WTC11 (cell line): ENCODE measurements at regions not wholly inside any gene's neighbourhood (a gene's known extent, or its start where the extent isn't known, plus 50 kb on each side); places are given as distances from the start of the nearest gene placed in this dataset.

Source experiments
- ATAC-seq: fragments of 200-7000 bp; cut with Tn5 transposase; 2 replicates; pipeline ENCODE4 v1.10.0; 2021; ENCODE audit warnings: mild to moderate bottlenecking, moderate library complexity
- CTCF ChIA-PET: fragments of 300-600 bp; sonication (Branson Sonifier 250); formaldehyde crosslinking; loops from one replicate; lab custom pipeline; 2021; ENCODE audit warnings: antibody characterized with exemption; lab: Charles Lee
- POLR2A ChIA-PET: fragments of 350-600 bp; sonication (Branson Sonifier 250); formaldehyde crosslinking; loops from one replicate; lab custom pipeline; 2021; ENCODE audit warnings: antibody characterized with exemption; lab: Charles Lee
- DNase-seq: peaks from one replicate; pipeline ENCODE4 v3.0.0; 2021; ENCODE audit warnings: low spot score
- H3K27ac Mint-ChIP-seq: 2 replicates; pipeline ENCODE4 v1.8.0; 2021; ENCODE audit warnings: mixed read lengths
- H3K27me3 Mint-ChIP-seq: 2 replicates; pipeline ENCODE4 v1.8.0; 2021; ENCODE audit warnings: low read depth, mild to moderate bottlenecking, moderate library complexity, mixed read lengths
- H3K36me3 Mint-ChIP-seq: 2 replicates; pipeline ENCODE4 v1.8.0; 2021; ENCODE audit warnings: mixed read lengths
- H3K4me1 Mint-ChIP-seq: 2 replicates; pipeline ENCODE4 v1.8.0; 2022; ENCODE audit warnings: mixed read lengths
- H3K4me3 Mint-ChIP-seq: 2 replicates; pipeline ENCODE4 v1.8.0; 2021; ENCODE audit warnings: mild to moderate bottlenecking, moderate library complexity, mixed read lengths
- H3K9me3 Mint-ChIP-seq: 2 replicates; pipeline ENCODE4 v1.8.0; 2021; ENCODE audit warnings: mixed read lengths
- CREM ChIP-seq: sonication (generic); formaldehyde crosslinking; IDR thresholded peaks from 2 replicates; pipeline ENCODE4 v1.8.1; 2022; ENCODE audit warnings: mild to moderate bottlenecking, missing genetic modification reagents, moderate library complexity
- FOXJ3 ChIP-seq: sonication (generic); formaldehyde crosslinking; IDR thresholded peaks from 2 replicates; pipeline ENCODE4 v1.9.0; 2021; ENCODE audit warnings: missing genetic modification reagents, mild to moderate bottlenecking, borderline replicate concordance
- FOXP1 ChIP-seq: sonication (generic); formaldehyde crosslinking; IDR thresholded peaks from 2 replicates; pipeline ENCODE4 v1.8.0; 2022; ENCODE audit warnings: missing genetic modification reagents, mild to moderate bottlenecking, moderate library complexity, borderline replicate concordance
- GRHL2 ChIP-seq: fragments of 250-450 bp; sonication (Bioruptor Pico); IDR thresholded peaks from 2 replicates; pipeline ENCODE4 v1.8.0; 2022; ENCODE audit warnings: mild to moderate bottlenecking, moderate library complexity; ENCODE audit not compliant: insufficient replicate concordance, severe bottlenecking
- GTF2I ChIP-seq: fragments of 250-450 bp; sonication (Bioruptor Pico); conservative IDR thresholded peaks from 2 replicates; pipeline ENCODE4 v1.4.0; 2021; ENCODE audit warnings: mild to moderate bottlenecking
- IRF2 ChIP-seq: sonication (generic); formaldehyde crosslinking; IDR thresholded peaks from 2 replicates; pipeline ENCODE4 v1.8.0; 2022; ENCODE audit warnings: low read depth, missing genetic modification reagents, borderline replicate concordance
- JAZF1 ChIP-seq: fragments of 250-450 bp; sonication (Bioruptor Pico); IDR thresholded peaks from 2 replicates; pipeline ENCODE4 v1.9.0; 2021; ENCODE audit warnings: moderate library complexity, mild to moderate bottlenecking, inconsistent platforms
- NR3C1 ChIP-seq: sonication (generic); formaldehyde crosslinking; conservative IDR thresholded peaks from 2 replicates; pipeline ENCODE4 v1.8.1; 2023; ENCODE audit warnings: low read depth, mild to moderate bottlenecking, missing genetic modification reagents
- OVOL2 ChIP-seq: fragments of 250-450 bp; sonication (Bioruptor Pico); IDR thresholded peaks from 2 replicates; pipeline ENCODE4 v1.9.0; 2021; ENCODE audit warnings: mild to moderate bottlenecking, borderline replicate concordance
- RORB ChIP-seq: fragments of 250-450 bp; sonication (Bioruptor Pico); IDR thresholded peaks from 2 replicates; pipeline ENCODE4 v1.9.0; 2021; ENCODE audit warnings: mild to moderate bottlenecking
- SMAD3 ChIP-seq: sonication (generic); formaldehyde crosslinking; IDR thresholded peaks from 2 replicates; pipeline ENCODE4 v1.8.0; 2022; ENCODE audit warnings: missing genetic modification reagents, mild to moderate bottlenecking, borderline replicate concordance
- SMAD4 ChIP-seq: sonication (generic); formaldehyde crosslinking; IDR thresholded peaks from 2 replicates; pipeline ENCODE4 v1.8.0; 2022; ENCODE audit warnings: mild to moderate bottlenecking, missing genetic modification reagents
- SP1 ChIP-seq: sonication (generic); formaldehyde crosslinking; conservative IDR thresholded peaks from 2 replicates; pipeline ENCODE4 v1.8.1; 2022; ENCODE audit warnings: missing genetic modification reagents
- TP53 ChIP-seq: sonication (generic); formaldehyde crosslinking; IDR thresholded peaks from 2 replicates; pipeline ENCODE4 v1.8.1; 2023; ENCODE audit warnings: mild to moderate bottlenecking, missing genetic modification reagents
- ZNF396 ChIP-seq: fragments of 250-450 bp; sonication (Bioruptor Pico); IDR thresholded peaks from 2 replicates; pipeline ENCODE4 v1.8.0; 2021; ENCODE audit warnings: mild to moderate bottlenecking, moderate library complexity, borderline replicate concordance
- ZNF416 ChIP-seq: fragments of 250-450 bp; sonication (Bioruptor Pico); IDR thresholded peaks from 2 replicates; pipeline ENCODE4 v1.9.0; 2021; ENCODE audit warnings: mild to moderate bottlenecking, inconsistent platforms
- ZNF671 ChIP-seq: fragments of 250-450 bp; sonication (Bioruptor Pico); IDR thresholded peaks from 2 replicates; pipeline ENCODE4 v1.8.0; 2021; ENCODE audit warnings: mild to moderate bottlenecking
- TF ChIP-seq, protein P1 (sequence below): sonication (generic); formaldehyde crosslinking; IDR thresholded peaks from 2 replicates; pipeline ENCODE4 v1.8.1; 2023; ENCODE audit warnings: mild to moderate bottlenecking, missing genetic modification reagents, moderate library complexity
- TF ChIP-seq, protein P2 (sequence below): sonication (generic); formaldehyde crosslinking; IDR thresholded peaks from 2 replicates; pipeline ENCODE4 v1.8.0; 2022; ENCODE audit warnings: mild to moderate bottlenecking, missing genetic modification reagents
- TF ChIP-seq, protein P3 (sequence below): sonication (generic); formaldehyde crosslinking; IDR thresholded peaks from 2 replicates; pipeline ENCODE4 v1.8.0; 2023; ENCODE audit warnings: mild to moderate bottlenecking, missing genetic modification reagents
- TF ChIP-seq, protein P4 (sequence below): sonication (generic); formaldehyde crosslinking; IDR thresholded peaks from 2 replicates; pipeline ENCODE4 v1.8.0; 2022; ENCODE audit warnings: mild to moderate bottlenecking, missing genetic modification reagents
- TF ChIP-seq, protein P5 (sequence below): fragments of 250-450 bp; sonication (Bioruptor Pico); IDR thresholded peaks from 2 replicates; pipeline ENCODE4 v1.9.0; 2021; ENCODE audit warnings: moderate library complexity, mild to moderate bottlenecking, inconsistent platforms, borderline replicate concordance
- TF ChIP-seq, protein P6 (sequence below): fragments of 250-450 bp; sonication (Bioruptor Pico); IDR thresholded peaks from 2 replicates; pipeline ENCODE4 v1.8.0; 2021; ENCODE audit warnings: mild to moderate bottlenecking

DNA sequence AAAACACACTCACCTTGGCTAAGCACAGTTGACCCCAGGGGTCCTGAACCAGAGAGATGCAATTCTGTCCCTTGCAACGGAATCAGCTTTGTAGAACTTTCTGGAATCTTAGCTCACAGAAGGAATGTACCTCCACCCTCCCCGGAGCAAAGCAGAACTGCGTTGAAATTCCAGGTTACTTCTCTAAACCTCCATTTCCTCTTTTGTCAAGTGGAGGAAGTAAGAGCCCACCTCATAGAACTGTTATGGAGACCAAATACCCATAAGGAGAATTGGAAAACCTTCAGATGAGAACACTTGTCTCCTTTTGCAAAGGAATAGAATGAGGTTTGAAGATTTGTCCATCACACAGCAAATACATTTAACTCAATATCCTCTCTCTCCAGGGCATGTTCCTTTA, 86.6 kb upstream of the RBBP6 start:
- ATAC-seq (no peak), DNase-seq (no peak)
- TF ChIP-seq FOXP1: no peak
- no peak for TF ChIP-seq SP1
- no peak for TF ChIP-seq NR3C1 (CRISPR knock-in tag)
- TF ChIP-seq GTF2I (CRISPR knock-in tag): no peak
- no peak for TF ChIP-seq RORB (CRISPR knock-in tag)
- TF ChIP-seq ZNF396 (CRISPR knock-in tag): no peak
- TF ChIP-seq, protein P1, sequence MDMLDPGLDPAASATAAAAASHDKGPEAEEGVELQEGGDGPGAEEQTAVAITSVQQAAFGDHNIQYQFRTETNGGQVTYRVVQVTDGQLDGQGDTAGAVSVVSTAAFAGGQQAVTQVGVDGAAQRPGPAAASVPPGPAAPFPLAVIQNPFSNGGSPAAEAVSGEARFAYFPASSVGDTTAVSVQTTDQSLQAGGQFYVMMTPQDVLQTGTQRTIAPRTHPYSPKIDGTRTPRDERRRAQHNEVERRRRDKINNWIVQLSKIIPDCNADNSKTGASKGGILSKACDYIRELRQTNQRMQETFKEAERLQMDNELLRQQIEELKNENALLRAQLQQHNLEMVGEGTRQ (CRISPR knock-in tag): no peak
- no peak for TF ChIP-seq SMAD4 (CRISPR knock-in tag)
- Mint-ChIP-seq H3K9me3 (peaks cover 6% of the 10 kb centered on the region), H3K27me3 (no peaks in the 10 kb centered on the region), H3K27ac (no peak overlapping the region), H3K4me1 (peaks cover 6% of the 10 kb centered on the region; the same call in 1 of the 2 replicates), H3K36me3 (no peaks in the 10 kb centered on the region), H3K4me3 (no peak overlapping the region)
- ChIA-PET CTCF (interaction anchor here (0.9 kb wide), 1 partner anchor 200 kb away, joined by 3 read pairs; no protein-coding TSS in a partner anchor), POLR2A (no interaction called here)

DNA sequence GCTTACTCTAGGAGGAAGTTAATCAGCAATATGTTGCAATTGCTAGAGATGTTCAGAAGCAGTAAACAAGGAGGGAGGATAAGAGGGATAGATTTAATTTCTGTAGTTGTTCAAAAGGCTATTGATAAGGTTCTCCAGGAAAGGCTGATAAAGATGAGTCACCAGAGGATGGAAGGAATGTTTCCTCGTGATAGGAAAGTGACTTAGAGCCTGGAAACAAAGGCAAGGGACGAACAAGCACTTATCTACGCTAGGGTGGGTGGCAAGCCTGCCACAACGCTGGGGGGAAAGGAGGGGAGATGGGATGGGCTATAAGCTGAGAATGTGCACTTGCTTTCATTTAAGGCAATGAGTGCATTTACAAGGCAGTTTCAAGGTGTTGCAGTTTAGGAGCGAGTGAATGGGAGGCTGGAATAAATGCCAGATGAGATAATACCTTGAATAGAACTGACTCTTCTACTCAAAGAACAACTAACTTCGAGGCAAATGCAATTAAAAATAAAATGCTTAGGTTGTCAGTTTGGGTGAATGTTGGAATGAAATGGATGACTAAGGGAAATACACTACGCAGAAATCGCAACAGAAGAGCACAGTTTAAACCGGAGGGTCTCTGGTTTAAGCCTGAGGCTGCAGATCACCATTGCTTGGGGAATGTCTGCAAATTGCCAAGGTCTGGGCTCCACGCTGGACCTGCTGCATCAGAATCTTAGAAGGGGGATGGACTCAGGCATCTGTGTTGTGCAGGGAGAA, 76.0 kb upstream of the RBBP6 start:
- Mint-ChIP-seq H3K36me3 (peaks cover 7% of the 10 kb centered on the region), H3K27ac (no peak overlapping the region), H3K4me1 (0 out of 2 replicates have a peak, but pooled peaks cover 4% of the 10 kb centered on the region), H3K27me3 (peaks cover 4% of the 10 kb centered on the region; the same call in 1 of the 2 replicates), H3K9me3 (peaks cover 35% of the 10 kb centered on the region), H3K4me3 (no peak overlapping the region)
- CTCF ChIA-PET: no interaction called here
- POLR2A ChIA-PET: no interaction called here
- no peak for ATAC-seq
- no peak for DNase-seq
- TF ChIP-seq, protein P2, sequence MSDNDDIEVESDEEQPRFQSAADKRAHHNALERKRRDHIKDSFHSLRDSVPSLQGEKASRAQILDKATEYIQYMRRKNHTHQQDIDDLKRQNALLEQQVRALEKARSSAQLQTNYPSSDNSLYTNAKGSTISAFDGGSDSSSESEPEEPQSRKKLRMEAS (CRISPR knock-in tag): no peak
- TF ChIP-seq, protein P3, sequence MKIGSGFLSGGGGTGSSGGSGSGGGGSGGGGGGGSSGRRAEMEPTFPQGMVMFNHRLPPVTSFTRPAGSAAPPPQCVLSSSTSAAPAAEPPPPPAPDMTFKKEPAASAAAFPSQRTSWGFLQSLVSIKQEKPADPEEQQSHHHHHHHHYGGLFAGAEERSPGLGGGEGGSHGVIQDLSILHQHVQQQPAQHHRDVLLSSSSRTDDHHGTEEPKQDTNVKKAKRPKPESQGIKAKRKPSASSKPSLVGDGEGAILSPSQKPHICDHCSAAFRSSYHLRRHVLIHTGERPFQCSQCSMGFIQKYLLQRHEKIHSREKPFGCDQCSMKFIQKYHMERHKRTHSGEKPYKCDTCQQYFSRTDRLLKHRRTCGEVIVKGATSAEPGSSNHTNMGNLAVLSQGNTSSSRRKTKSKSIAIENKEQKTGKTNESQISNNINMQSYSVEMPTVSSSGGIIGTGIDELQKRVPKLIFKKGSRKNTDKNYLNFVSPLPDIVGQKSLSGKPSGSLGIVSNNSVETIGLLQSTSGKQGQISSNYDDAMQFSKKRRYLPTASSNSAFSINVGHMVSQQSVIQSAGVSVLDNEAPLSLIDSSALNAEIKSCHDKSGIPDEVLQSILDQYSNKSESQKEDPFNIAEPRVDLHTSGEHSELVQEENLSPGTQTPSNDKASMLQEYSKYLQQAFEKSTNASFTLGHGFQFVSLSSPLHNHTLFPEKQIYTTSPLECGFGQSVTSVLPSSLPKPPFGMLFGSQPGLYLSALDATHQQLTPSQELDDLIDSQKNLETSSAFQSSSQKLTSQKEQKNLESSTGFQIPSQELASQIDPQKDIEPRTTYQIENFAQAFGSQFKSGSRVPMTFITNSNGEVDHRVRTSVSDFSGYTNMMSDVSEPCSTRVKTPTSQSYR (CRISPR knock-in tag): no peak
- no peak for TF ChIP-seq RORB (CRISPR knock-in tag)
- TF ChIP-seq IRF2 (CRISPR knock-in tag): no peak
- TF ChIP-seq, protein P4, sequence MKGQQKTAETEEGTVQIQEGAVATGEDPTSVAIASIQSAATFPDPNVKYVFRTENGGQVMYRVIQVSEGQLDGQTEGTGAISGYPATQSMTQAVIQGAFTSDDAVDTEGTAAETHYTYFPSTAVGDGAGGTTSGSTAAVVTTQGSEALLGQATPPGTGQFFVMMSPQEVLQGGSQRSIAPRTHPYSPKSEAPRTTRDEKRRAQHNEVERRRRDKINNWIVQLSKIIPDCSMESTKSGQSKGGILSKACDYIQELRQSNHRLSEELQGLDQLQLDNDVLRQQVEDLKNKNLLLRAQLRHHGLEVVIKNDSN (CRISPR knock-in tag): no peak
- TF ChIP-seq, protein P5, sequence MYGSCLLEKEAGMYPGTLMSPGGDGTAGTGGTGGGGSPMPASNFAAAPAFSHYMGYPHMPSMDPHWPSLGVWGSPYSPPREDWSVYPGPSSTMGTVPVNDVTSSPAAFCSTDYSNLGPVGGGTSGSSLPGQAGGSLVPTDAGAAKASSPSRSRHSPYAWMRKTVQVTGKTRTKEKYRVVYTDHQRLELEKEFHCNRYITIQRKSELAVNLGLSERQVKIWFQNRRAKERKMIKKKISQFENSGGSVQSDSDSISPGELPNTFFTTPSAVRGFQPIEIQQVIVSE: no peak
- TF ChIP-seq CREM (CRISPR knock-in tag): no peak
- TF ChIP-seq ZNF671 (CRISPR knock-in tag): no peak
- TF ChIP-seq GRHL2 (CRISPR knock-in tag): no peak
- TF ChIP-seq JAZF1 (CRISPR knock-in tag): no peak
- TF ChIP-seq FOXJ3 (CRISPR knock-in tag): no peak
- TF ChIP-seq SP1: no peak
- TF ChIP-seq OVOL2: no peak
- TF ChIP-seq, protein P6, sequence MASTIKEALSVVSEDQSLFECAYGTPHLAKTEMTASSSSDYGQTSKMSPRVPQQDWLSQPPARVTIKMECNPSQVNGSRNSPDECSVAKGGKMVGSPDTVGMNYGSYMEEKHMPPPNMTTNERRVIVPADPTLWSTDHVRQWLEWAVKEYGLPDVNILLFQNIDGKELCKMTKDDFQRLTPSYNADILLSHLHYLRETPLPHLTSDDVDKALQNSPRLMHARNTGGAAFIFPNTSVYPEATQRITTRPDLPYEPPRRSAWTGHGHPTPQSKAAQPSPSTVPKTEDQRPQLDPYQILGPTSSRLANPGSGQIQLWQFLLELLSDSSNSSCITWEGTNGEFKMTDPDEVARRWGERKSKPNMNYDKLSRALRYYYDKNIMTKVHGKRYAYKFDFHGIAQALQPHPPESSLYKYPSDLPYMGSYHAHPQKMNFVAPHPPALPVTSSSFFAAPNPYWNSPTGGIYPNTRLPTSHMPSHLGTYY (CRISPR knock-in tag): no peak
- no peak for TF ChIP-seq TP53 (CRISPR knock-in tag)
- no peak for TF ChIP-seq ZNF416 (CRISPR knock-in tag)
- TF ChIP-seq SMAD3 (CRISPR knock-in tag): no peak
